Mucosa of rectum (tissue), 2 donors: ENCODE measurements at regions not wholly inside any gene's neighbourhood (a gene's known extent, or its start where the extent isn't known, plus 50 kb on each side); places are given as distances from the start of the nearest gene placed in this dataset.
"Not testable (repeated sequence)": the region's sequence is repeated elsewhere in the genome, so short reads cannot be mapped to it uniquely, and the experiment has no call there.

Experiments used
- H3K27ac ChIP-seq, 2 donors: one replicate each; pipeline ENCODE4 v1.7.0; 2013; ENCODE audit warnings: inconsistent platforms in 2 of 2, low read depth in 2 of 2, low read length in 2 of 2
- H3K27me3 ChIP-seq, 2 donors: one replicate each; pipeline ENCODE4 v1.7.0; 2013; ENCODE audit warnings: low read length in 2 of 2; ENCODE audit not compliant: control insufficient read depth in 2 of 2, insufficient read depth in 2 of 2
- H3K36me3 ChIP-seq, 2 donors: one replicate each; pipeline ENCODE4 v1.7.0; 2013; ENCODE audit warnings: low read length in 2 of 2; ENCODE audit not compliant: control insufficient read depth in 2 of 2, insufficient read depth in 2 of 2
- H3K4me1 ChIP-seq, 2 donors: one replicate each; pipeline ENCODE4 v1.7.0; 2013; ENCODE audit warnings: low read length in 2 of 2, mild to moderate bottlenecking in 1 of 2; ENCODE audit not compliant: control insufficient read depth in 2 of 2, insufficient read depth in 2 of 2
- H3K4me3 ChIP-seq, 2 donors: one replicate each; pipeline ENCODE4 v1.7.0; 2013; ENCODE audit warnings: low read length in 2 of 2
- H3K9ac ChIP-seq, 2 donors: one replicate each; pipeline ENCODE4 v1.7.0; 2013; ENCODE audit warnings: low read length in 2 of 2, low read depth in 1 of 2, mild to moderate bottlenecking in 1 of 2
- H3K9me3 ChIP-seq, 2 donors: one replicate each; pipeline ENCODE4 v1.7.0; 2013; ENCODE audit warnings: low read length in 2 of 2; ENCODE audit not compliant: control insufficient read depth in 2 of 2
- donor health status: healthy.
- donor health status: Normal muscosa, but diverticular disease.

GRCh38 chr17:68108313-68109000 is 72.9 kb downstream of the KPNA2 start:
- Histone ChIP-seq H3K4me1 (peaks cover 0 to 2% of the 10 kb centered on the region in 2 donors), H3K9me3 (no peaks in the 10 kb centered on the region), H3K36me3 (peaks cover 0 to 4% of the 10 kb centered on the region in 2 donors), H3K4me3 (no peak overlapping the region), H3K27me3 (no peaks in the 10 kb centered on the region), H3K9ac (no peak overlapping the region), H3K27ac (no peak overlapping the region)

- not testable (repeated sequence) for H3K9ac ChIP-seq, H3K4me3 ChIP-seq, H3K4me1 ChIP-seq, H3K9me3 ChIP-seq, H3K27me3 ChIP-seq, H3K36me3 ChIP-seq, H3K27ac ChIP-seq
Observed at GRCh38 chr17:68109404-68109803, 73.9 kb downstream of the KPNA2 start.

- not testable (repeated sequence) for H3K9ac ChIP-seq, H3K4me3 ChIP-seq, H3K4me1 ChIP-seq, H3K27me3 ChIP-seq, H3K27ac ChIP-seq, H3K9me3 ChIP-seq
- H3K36me3 ChIP-seq: peaks cover 12 to 25% of the 10 kb centered on the region in 2 donors
Observed at GRCh38 chr17:68116211-68116610, 80.7 kb downstream of the KPNA2 start.

- no peak overlapping the region for H3K27ac ChIP-seq
- no peaks in the 10 kb centered on the region for H3K4me1 ChIP-seq
- peaks cover 21 to 41% of the 10 kb centered on the region in 2 donors for H3K36me3 ChIP-seq
- no peak overlapping the region for H3K9ac ChIP-seq
- peaks cover 0 to 2% of the 10 kb centered on the region in 2 donors for H3K9me3 ChIP-seq
- H3K4me3 ChIP-seq: no peak overlapping the region
- H3K27me3 ChIP-seq: no peaks in the 10 kb centered on the region
Observed at GRCh38 chr17:68122587-68122986, 87.1 kb downstream of the KPNA2 start.

GRCh38 chr17:68125111-68125870 is 89.8 kb downstream of the KPNA2 start:
- Histone ChIP-seq H3K9me3 (peaks cover 0 to 2% of the 10 kb centered on the region in 2 donors), H3K27ac (no peak overlapping the region), H3K27me3 (no peaks in the 10 kb centered on the region), H3K4me3 (no peak overlapping the region), H3K36me3 (peaks cover 16 to 30% of the 10 kb centered on the region in 2 donors), H3K4me1 (no peaks in the 10 kb centered on the region), H3K9ac (no peak overlapping the region)

DNA sequence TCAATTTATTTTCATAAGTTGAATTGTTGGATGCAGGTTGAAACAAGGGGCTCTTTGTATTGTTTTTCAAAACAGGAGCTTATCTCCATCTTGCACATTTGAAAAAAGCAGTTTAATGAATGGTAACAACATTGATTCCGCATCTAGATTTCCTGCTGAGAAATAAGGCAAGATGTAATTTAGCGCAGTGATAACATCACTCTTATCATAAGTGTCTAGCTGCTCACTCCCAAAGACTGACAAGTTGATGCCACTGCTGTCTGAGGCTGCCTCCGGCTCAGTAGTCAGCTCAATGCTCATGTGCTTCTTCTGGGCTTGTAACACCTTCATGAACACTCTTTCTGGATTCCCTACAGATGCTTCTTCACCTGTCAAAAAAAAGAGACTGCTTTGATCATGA is 92.4 kb downstream of the KPNA2 start:
- Histone ChIP-seq H3K4me1 (no peaks in the 10 kb centered on the region), H3K9me3 (no peaks in the 10 kb centered on the region), H3K36me3 (peaks cover 10 to 21% of the 10 kb centered on the region in 2 donors), H3K4me3 (no peak overlapping the region), H3K27me3 (no peaks in the 10 kb centered on the region), H3K9ac (no peak overlapping the region), H3K27ac (no peak overlapping the region)

DNA sequence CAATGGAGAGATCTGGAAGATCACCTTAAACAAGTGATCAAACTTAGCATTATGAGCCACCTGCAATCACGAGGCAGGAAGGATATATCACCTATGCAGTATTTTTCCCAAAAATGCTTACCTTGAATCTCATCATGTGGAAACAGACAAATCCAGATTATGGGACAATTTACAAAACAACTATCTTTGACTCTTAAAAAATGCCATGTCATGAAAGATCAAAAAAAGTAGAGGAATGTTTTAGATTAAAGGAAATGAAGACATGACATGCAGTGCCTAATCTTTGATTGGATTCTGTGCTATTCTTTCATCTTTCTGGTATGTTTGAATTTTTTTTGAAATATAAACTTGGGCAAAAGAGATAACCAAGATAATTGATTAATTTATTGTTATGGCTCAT is 95.9 kb downstream of the KPNA2 start:
- H3K36me3 ChIP-seq: peaks cover 9 to 18% of the 10 kb centered on the region in 2 donors
- H3K27ac ChIP-seq: no peak overlapping the region
- no peaks in the 10 kb centered on the region for H3K9me3 ChIP-seq
- no peak overlapping the region for H3K4me3 ChIP-seq
- H3K27me3 ChIP-seq: no peaks in the 10 kb centered on the region
- H3K9ac ChIP-seq: no peak overlapping the region
- no peaks in the 10 kb centered on the region for H3K4me1 ChIP-seq

- H3K27me3 ChIP-seq: no peaks in the 10 kb centered on the region
- H3K4me3 ChIP-seq: no peak overlapping the region
- no peak overlapping the region for H3K27ac ChIP-seq
- H3K9ac ChIP-seq: no peak overlapping the region
- H3K4me1 ChIP-seq: no peaks in the 10 kb centered on the region
- H3K36me3 ChIP-seq: peaks cover 3 to 9% of the 10 kb centered on the region in 2 donors
- no peaks in the 10 kb centered on the region for H3K9me3 ChIP-seq
Observed at GRCh38 chr17:68133346-68134045, 98.0 kb downstream of the KPNA2 start.

DNA sequence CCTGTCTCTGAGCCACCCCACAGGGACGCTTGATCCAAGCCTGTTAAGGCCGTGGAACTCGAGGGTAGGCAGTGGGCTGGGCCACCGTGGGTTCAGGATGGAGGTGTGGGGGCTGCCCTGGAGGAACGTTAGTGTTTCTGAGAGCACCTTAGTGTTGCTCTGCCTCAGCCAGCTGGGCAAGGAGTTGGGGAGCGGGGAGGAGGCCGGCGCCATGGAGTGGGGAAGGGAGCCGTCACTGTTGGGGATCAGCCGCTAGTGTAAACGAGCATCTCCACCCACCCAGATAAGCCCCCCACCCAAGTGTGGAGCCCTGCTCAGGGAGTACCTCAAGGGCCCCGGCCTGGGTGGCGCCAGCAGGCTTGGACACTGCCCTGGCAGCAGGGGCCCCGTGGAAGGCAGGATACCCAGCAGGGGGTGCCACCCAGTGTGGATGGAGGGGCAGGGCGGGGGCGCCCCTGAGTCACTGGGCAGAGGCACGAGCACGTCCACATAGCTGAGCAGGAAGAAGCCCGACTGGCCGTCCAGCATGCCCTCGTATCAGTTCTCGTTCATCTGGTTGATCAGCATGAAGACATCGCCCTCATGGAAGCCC is 98.6 kb downstream of the KPNA2 start:
- H3K4me3 ChIP-seq: no peak overlapping the region
- no peaks in the 10 kb centered on the region for H3K4me1 ChIP-seq
- H3K27ac ChIP-seq: no peak overlapping the region
- peaks cover 3 to 7% of the 10 kb centered on the region in 2 donors for H3K36me3 ChIP-seq
- no peak overlapping the region for H3K9ac ChIP-seq
- H3K27me3 ChIP-seq: no peaks in the 10 kb centered on the region
- H3K9me3 ChIP-seq: no peaks in the 10 kb centered on the region

DNA sequence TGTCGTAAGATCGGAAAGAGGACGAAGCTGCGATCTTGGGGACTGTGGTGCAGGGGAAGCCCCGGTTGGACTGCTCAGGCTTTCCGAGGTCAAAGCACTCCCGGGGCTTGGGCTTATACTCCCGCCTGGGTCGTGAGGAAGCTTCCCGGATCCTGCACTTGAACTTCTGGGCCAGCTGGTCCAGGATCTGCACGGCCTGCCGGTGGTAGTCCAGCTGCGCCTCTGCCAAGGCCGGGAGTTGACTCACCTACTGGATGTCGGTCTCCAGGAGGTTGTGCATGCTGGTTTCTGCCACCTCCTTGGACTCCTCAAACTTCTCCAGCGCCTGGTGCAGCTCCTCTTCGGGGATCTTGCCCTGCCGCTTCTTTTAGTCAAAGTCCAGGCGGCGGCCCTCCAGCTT is 99.2 kb downstream of the KPNA2 start:
- Histone ChIP-seq H3K27me3 (no peaks in the 10 kb centered on the region), H3K4me3 (no peak overlapping the region), H3K36me3 (peaks cover 3 to 7% of the 10 kb centered on the region in 2 donors), H3K4me1 (no peaks in the 10 kb centered on the region), H3K9me3 (no peaks in the 10 kb centered on the region), H3K9ac (no peak overlapping the region), H3K27ac (no peak overlapping the region)
